Body of pancreas (tissue), 4 donors: ENCODE measurements at regions not wholly inside any gene's neighbourhood (a gene's known extent, or its start where the extent isn't known, plus 50 kb on each side); places are given as distances from the start of the nearest gene placed in this dataset.

ENCODE experiments used
- ATAC-seq: fragments of 150-250 bp; one replicate; pipeline ENCODE4 v1.9.1; 2016
- DNase-seq, 4 donors: peaks; one replicate each; pipeline ENCODE4 v3.0.0-alpha.2; 2019
- H3K27ac ChIP-seq, 4 donors: fragments of 200-600 bp; sonication (generic); 1 replicate in 3 of 4; 2 replicates in 1 of 4; pipeline versions ENCODE4 v1.5.1 to v1.6.1; 2016 to 2019; ENCODE audit warnings: mild to moderate bottlenecking in 1 of 4, mixed read lengths in 1 of 4, moderate library complexity in 1 of 4
- H3K27me3 ChIP-seq, 2 donors: fragments of 200-600 bp; sonication (generic); one replicate each; pipeline ENCODE4 v1.6.0; 2016; ENCODE audit warnings: mild to moderate bottlenecking in 1 of 2
- H3K36me3 ChIP-seq, 2 donors: fragments of 200-600 bp; sonication (generic); replicated peaks in 1 of 2; 2 replicates each; pipeline ENCODE4 v1.5.1; 2016; ENCODE audit warnings: low read depth in 2 of 2; ENCODE audit not compliant: insufficient read depth in 1 of 2
- H3K4me1 ChIP-seq: fragments of 200-600 bp; sonication (generic); one replicate; pipeline ENCODE4 v1.6.0; 2016
- H3K4me3 ChIP-seq, 2 donors: fragments of 200-600 bp; sonication (generic); 1 replicate in 1 of 2; 2 replicates in 1 of 2; pipeline ENCODE4 v1.5.1; 2016 to 2019
- H3K9me3 ChIP-seq, 3 donors: fragments of 200-600 bp; sonication (generic); 1 replicate in 2 of 3; 2 replicates in 1 of 3; pipeline ENCODE4 v1.5.1; 2016
- POLR2A ChIP-seq, 3 donors: fragments of 450-650 bp; IDR thresholded peaks; one replicate each; pipeline ENCODE4 v1.6.1; 2016; ENCODE audit warnings: antibody characterized with exemption in 3 of 3, mild to moderate bottlenecking in 2 of 3
- WGBS, 2 donors: methylation state at CpG; one replicate each; pipeline ENCODE4 v1.1.5; 2017; 5-methylcytosine and 5-hydroxymethylcytosine counted together
- intact Hi-C: fragments of 100-400 bp; cut with DNase I; formaldehyde crosslinking; loops from one replicate; pipeline ENCODE4 v1.15.1; 2023
- TF ChIP-seq, protein P1 (sequence below), 7 experiments: fragments of 450-650 bp in 4 of 7; fragments of 200-600 bp in 3 of 7; sonication (generic) in 3 of 7; IDR thresholded peaks; one replicate each; pipeline ENCODE4 v1.5.1; 2016 to 2019; ENCODE audit warnings: antibody characterized with exemption in 7 of 7

- no peak for TF ChIP-seq POLR2A (IDR thresholded peaks at IDR 0.05)
- TF ChIP-seq, protein P1, sequence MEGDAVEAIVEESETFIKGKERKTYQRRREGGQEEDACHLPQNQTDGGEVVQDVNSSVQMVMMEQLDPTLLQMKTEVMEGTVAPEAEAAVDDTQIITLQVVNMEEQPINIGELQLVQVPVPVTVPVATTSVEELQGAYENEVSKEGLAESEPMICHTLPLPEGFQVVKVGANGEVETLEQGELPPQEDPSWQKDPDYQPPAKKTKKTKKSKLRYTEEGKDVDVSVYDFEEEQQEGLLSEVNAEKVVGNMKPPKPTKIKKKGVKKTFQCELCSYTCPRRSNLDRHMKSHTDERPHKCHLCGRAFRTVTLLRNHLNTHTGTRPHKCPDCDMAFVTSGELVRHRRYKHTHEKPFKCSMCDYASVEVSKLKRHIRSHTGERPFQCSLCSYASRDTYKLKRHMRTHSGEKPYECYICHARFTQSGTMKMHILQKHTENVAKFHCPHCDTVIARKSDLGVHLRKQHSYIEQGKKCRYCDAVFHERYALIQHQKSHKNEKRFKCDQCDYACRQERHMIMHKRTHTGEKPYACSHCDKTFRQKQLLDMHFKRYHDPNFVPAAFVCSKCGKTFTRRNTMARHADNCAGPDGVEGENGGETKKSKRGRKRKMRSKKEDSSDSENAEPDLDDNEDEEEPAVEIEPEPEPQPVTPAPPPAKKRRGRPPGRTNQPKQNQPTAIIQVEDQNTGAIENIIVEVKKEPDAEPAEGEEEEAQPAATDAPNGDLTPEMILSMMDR (IDR thresholded peaks at IDR 0.05): no peak
- intact Hi-C loops: no loop called here
- Histone ChIP-seq H3K36me3 (no peaks in the 10 kb centered on the region), H3K9me3 (no peaks in the 10 kb centered on the region), H3K4me3 (no peak overlapping the region), H3K27ac (no peak overlapping the region), H3K27me3 (no peaks in the 10 kb centered on the region), H3K4me1 (no peaks in the 10 kb centered on the region)
- 60 to 81% methylated on average over 5 of the region's 5 CpGs for WGBS, 2 donors
- no peak for DNase-seq
- ATAC-seq: no peak
Measured at GRCh38 chr2:8165550-8165949, 516.3 kb upstream of the ID2 start.

GRCh38 chr2:8168022-8168717, 513.7 kb upstream of the ID2 start:
- Histone ChIP-seq H3K4me3 (no peak overlapping the region), H3K27me3 (no peaks in the 10 kb centered on the region), H3K36me3 (no peaks in the 10 kb centered on the region), H3K27ac (no peak overlapping the region), H3K9me3 (no peaks in the 10 kb centered on the region), H3K4me1 (peaks cover 6% of the 10 kb centered on the region)
- TF ChIP-seq, protein P1 (IDR thresholded peaks at IDR 0.05): no peak
- TF ChIP-seq POLR2A (IDR thresholded peaks at IDR 0.05): no peak
- ATAC-seq (no peak), DNase-seq (no peak)
- WGBS, 2 donors: 88 to 92% methylated on average over 8 of the region's 8 CpGs
- intact Hi-C loops: no loop called here

DNA sequence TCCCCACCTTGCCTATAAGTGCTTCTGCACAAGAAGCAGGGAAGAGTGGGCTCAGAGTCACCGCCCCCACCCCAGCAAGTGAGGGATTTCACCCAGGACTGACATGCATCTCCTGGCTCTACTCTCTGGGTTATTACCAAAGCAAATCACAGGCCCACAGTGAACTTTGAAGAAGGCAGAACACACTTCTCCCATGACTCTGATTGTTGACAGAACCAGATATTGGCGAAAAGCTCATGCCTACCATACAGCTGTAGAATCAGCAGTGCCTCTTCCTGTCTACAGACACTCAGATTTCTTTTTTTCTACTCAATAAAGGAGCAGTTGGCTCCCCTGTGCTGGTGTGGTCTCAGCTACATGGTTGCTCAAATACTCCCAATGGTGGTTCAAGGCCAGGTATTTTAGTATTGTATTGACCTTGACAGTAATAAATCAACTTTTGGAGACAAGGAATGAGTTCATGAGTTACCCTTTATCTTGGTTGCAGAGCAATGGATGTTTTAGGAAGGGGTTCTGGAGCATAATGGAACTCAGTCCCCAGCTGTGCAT, 512.9 kb upstream of the ID2 start:
- ATAC-seq: no peak
- Histone ChIP-seq H3K4me1 (peaks cover 6% of the 10 kb centered on the region), H3K9me3 (no peaks in the 10 kb centered on the region), H3K27me3 (no peaks in the 10 kb centered on the region), H3K27ac (no peak overlapping the region), H3K4me3 (no peak overlapping the region), H3K36me3 (no peaks in the 10 kb centered on the region)
- intact Hi-C loops: no loop called here
- WGBS, 2 donors: 86 to 89% methylated on average over 2 of the region's 2 CpGs
- no peak for DNase-seq
- no peak for TF ChIP-seq POLR2A (IDR thresholded peaks at IDR 0.05)
- TF ChIP-seq, protein P1 (IDR thresholded peaks at IDR 0.05): no peak

DNA sequence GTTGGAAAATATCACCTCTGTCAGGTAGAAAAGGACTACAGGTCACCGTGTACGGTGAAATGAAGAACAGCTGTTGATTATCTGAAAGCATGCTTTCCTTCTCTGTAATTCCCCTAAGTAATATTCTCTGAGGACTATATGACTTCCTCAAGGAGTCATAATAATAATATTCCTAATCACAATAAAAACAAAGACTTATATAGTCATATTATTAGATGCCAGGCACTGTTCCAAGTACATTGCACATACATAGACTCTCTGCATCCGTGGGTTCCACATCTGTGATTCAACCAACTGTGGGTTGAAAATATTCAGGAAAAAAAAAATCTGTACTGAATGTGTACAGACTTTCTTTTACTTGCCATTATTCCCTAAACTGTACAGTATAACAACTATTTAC, 512.4 kb upstream of the ID2 start:
- Histone ChIP-seq H3K9me3 (no peaks in the 10 kb centered on the region), H3K27me3 (no peaks in the 10 kb centered on the region), H3K27ac (no peak overlapping the region), H3K36me3 (no peaks in the 10 kb centered on the region), H3K4me3 (no peak overlapping the region), H3K4me1 (peaks cover 6% of the 10 kb centered on the region)
- 76 to 78% methylated on average over 3 of the region's 3 CpGs for WGBS, 2 donors
- DNase-seq: no peak
- TF ChIP-seq, protein P1 (IDR thresholded peaks at IDR 0.05): no peak
- TF ChIP-seq POLR2A (IDR thresholded peaks at IDR 0.05): no peak
- intact Hi-C loops: no loop called here
- no peak for ATAC-seq
